A673 (cell line): ENCODE measurements at regions not wholly inside any gene's neighbourhood (a gene's known extent, or its start where the extent isn't known, plus 50 kb on each side); places are given as distances from the start of the nearest gene placed in this dataset.

Source experiments
- EZH2 ChIP-seq: fragments of 200-600 bp; sonication (generic); IDR thresholded peaks from 2 replicates; pipeline ENCODE4 v1.6.1; 2017; ENCODE audit warnings: borderline replicate concordance, low read depth, mild to moderate bottlenecking, mixed read lengths, antibody characterized with exemption, low read length; ENCODE audit not compliant: poor library complexity, severe bottlenecking
- TF ChIP-seq, protein P1 (sequence below): fragments of 300-800, 200-600 bp; sonication (generic); conservative IDR thresholded peaks from 2 replicates; pipeline ENCODE4 v1.5.1; 2017; ENCODE audit warnings: low read depth, mild to moderate bottlenecking, antibody characterized with exemption, low read length, moderate library complexity, mixed read lengths

DNA sequence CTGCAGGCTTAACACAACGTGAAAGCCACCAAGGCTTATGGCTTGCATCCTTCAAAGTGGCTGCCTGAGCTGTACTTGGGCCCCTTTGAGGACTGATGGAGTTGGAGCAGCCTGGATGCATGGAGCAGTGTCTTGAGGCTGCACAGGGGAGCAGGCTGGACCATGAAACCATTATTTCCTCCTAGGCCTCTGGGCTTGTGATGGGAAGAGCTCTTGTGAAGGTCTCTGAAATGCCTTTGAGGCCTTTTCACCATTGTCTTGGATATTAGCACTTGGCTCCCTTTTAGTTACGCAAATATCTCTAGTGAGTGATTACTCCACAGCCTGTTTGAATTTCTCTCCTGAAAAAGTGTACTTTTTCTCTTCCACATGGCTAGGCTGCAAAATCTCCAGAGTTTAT is 201.2 kb upstream of the NPY start:
- TF ChIP-seq, protein P1, sequence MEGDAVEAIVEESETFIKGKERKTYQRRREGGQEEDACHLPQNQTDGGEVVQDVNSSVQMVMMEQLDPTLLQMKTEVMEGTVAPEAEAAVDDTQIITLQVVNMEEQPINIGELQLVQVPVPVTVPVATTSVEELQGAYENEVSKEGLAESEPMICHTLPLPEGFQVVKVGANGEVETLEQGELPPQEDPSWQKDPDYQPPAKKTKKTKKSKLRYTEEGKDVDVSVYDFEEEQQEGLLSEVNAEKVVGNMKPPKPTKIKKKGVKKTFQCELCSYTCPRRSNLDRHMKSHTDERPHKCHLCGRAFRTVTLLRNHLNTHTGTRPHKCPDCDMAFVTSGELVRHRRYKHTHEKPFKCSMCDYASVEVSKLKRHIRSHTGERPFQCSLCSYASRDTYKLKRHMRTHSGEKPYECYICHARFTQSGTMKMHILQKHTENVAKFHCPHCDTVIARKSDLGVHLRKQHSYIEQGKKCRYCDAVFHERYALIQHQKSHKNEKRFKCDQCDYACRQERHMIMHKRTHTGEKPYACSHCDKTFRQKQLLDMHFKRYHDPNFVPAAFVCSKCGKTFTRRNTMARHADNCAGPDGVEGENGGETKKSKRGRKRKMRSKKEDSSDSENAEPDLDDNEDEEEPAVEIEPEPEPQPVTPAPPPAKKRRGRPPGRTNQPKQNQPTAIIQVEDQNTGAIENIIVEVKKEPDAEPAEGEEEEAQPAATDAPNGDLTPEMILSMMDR: no peak
- no peak for TF ChIP-seq EZH2
